ENCODE measurements at regions not wholly inside any gene's neighbourhood (a gene's known extent, or its start where the extent isn't known, plus 50 kb on each side); places are given as distances from the start of the nearest gene placed in this dataset.

GRCh38 chr4:156673483-156673882 lies 298.1 kb downstream of the PDGFC start:
- Histone ChIP-seq H3K4me1 (peaks cover 0 to 5% (median 0%) of the 10 kb centered on the region in 4 donors), H3K27me3 (no peaks in the 10 kb centered on the region), H3K9me3 (no peaks in the 10 kb centered on the region), H3K4me3 (no peak overlapping the region), H3K27ac (replicated peaks in 1 of 4) (no peak overlapping the region), H3K36me3 (no peaks in the 10 kb centered on the region)
- TF ChIP-seq CTCF (IDR thresholded peaks at IDR 0.05) (no peak), POLR2AphosphoS5 (IDR thresholded peaks at IDR 0.05) (no peak), POLR2A (IDR thresholded peaks at IDR 0.05; ENCODE audit: low read depth) (no peak), EP300 (IDR thresholded peaks at IDR 0.05) (no peak)
- no peak for DNase-seq (ENCODE audit: extremely low spot score)
- WGBS, result 84% methylated on average over 4 of the region's 4 CpGs
- intact Hi-C loops (cut with DNase I), result no loop called here

GRCh38 chr4:156672492-156673305 lies 298.9 kb downstream of the PDGFC start:
- WGBS, result 62% methylated on average over 6 of the region's 6 CpGs
- intact Hi-C loops (cut with DNase I), result no loop called here

GRCh38 chr4:156665780-156666366 lies 305.7 kb downstream of the PDGFC start:
- no peak overlapping the region for H3K27ac ChIP-seq (replicated peaks in 1 of 4)
- intact Hi-C loops (cut with DNase I), result no loop called here
- H3K4me3 ChIP-seq, result no peak overlapping the region
- no peaks in the 10 kb centered on the region for H3K36me3 ChIP-seq
- no peak for TF ChIP-seq EP300 (IDR thresholded peaks at IDR 0.05)
- no peak for TF ChIP-seq POLR2AphosphoS5 (IDR thresholded peaks at IDR 0.05)
- TF ChIP-seq POLR2A (IDR thresholded peaks at IDR 0.05; ENCODE audit: low read depth), result no peak
- no peak for TF ChIP-seq CTCF (IDR thresholded peaks at IDR 0.05)
- no peaks in the 10 kb centered on the region for H3K27me3 ChIP-seq
- H3K4me1 ChIP-seq, result no peaks in the 10 kb centered on the region
- no peaks in the 10 kb centered on the region for H3K9me3 ChIP-seq
- 90% methylated on average over 3 of the region's 3 CpGs for WGBS
- DNase-seq (ENCODE audit: extremely low spot score), result no peak

More at GRCh38 chr4:156672492-156673305, 298.9 kb downstream of the PDGFC start:
- H3K9me3 ChIP-seq, result no peaks in the 10 kb centered on the region
- TF ChIP-seq POLR2A (IDR thresholded peaks at IDR 0.05; ENCODE audit: low read depth) (no peak), CTCF (IDR thresholded peaks at IDR 0.05) (no peak), POLR2AphosphoS5 (IDR thresholded peaks at IDR 0.05) (no peak), EP300 (IDR thresholded peaks at IDR 0.05) (no peak)
- no peaks in the 10 kb centered on the region for H3K27me3 ChIP-seq
- no peak overlapping the region for H3K27ac ChIP-seq (replicated peaks in 1 of 4)
- H3K36me3 ChIP-seq, result no peaks in the 10 kb centered on the region
- DNase-seq (ENCODE audit: extremely low spot score), result no peak
- peak overlapping the region in 1 of 4 donors; percentile 2 for H3K4me3 ChIP-seq
- H3K4me1 ChIP-seq, result peaks cover 0 to 5% (median 0%) of the 10 kb centered on the region in 4 donors

- intact Hi-C loops (cut with DNase I), result no loop called here
- Histone ChIP-seq H3K36me3 (no peaks in the 10 kb centered on the region), H3K4me3 (no peak overlapping the region), H3K4me1 (no peaks in the 10 kb centered on the region), H3K27me3 (no peaks in the 10 kb centered on the region), H3K27ac (replicated peaks in 1 of 4) (no peak overlapping the region), H3K9me3 (no peaks in the 10 kb centered on the region)
- 42% methylated on average over 1 of the region's 1 CpG for WGBS
- no peak for DNase-seq (ENCODE audit: extremely low spot score)
- TF ChIP-seq POLR2AphosphoS5 (IDR thresholded peaks at IDR 0.05) (no peak), POLR2A (IDR thresholded peaks at IDR 0.05; ENCODE audit: low read depth) (no peak), CTCF (IDR thresholded peaks at IDR 0.05) (no peak), EP300 (IDR thresholded peaks at IDR 0.05) (no peak)
Observed at GRCh38 chr4:156663663-156664062, 307.9 kb downstream of the PDGFC start.

Measured in esophagus muscularis mucosa (tissue), 4 donors.